ENCODE measurements at regions not wholly inside any gene's neighbourhood (a gene's known extent, or its start where the extent isn't known, plus 50 kb on each side); places are given as distances from the start of the nearest gene placed in this dataset.
"Not testable (repeated sequence)": the region's sequence is repeated elsewhere in the genome, so short reads cannot be mapped to it uniquely, and the experiment has no call there.

DNA sequence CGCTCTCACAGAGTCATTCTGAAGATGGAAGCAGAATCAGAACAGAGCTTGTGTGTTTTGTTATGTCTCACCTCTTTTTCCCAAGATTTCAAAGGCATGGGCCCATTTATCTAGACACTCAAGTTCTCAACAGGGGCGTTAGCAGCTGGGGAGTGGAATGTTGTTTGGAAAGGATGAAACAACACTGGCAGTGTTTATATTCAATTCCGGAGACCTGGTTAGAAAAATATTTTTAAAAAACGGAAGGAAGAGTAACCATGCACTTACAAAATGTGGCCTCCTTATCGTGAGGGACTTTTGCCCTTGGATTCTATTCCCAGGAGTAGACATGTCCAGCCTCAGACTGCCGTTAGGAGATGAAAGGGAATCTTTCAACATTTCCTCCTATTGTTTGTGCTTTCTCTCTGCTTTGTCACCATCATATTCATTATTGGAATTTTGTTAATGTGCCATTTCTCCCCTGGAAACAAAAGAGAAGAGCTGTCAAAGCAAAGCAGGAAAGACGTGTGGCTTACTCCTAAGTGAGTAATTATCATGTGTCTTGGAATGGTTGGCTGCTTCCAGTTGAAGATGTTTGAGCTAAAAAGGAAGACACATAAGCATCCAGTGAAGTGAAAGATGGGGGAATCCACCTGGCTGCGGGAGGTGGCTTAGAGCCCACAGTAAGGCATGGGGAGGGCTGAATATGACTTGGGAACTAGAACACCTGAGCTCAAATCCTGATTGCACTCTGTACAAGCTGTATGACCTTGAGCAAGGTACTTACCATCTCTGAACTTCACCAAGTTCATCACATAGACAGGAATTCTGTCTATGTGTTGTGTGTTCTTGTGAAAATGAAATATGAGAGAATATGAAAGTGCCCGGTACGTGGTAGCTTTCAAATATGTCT lies 71.7 kb upstream of the JUN start:
- Mint-ChIP-seq H3K4me3 (no peak overlapping the region), H3K36me3 (ENCODE audit: low read depth) (no peaks in the 10 kb centered on the region), H3K27me3 (peaks cover 2% of the 10 kb centered on the region), H3K27ac (no peak overlapping the region), H3K9me3 (no peaks in the 10 kb centered on the region), H3K4me1 (ENCODE audit: low read depth) (peaks cover 36% of the 10 kb centered on the region)
- intact Hi-C loops (cut with micrococcal nuclease), result no loop called here

DNA sequence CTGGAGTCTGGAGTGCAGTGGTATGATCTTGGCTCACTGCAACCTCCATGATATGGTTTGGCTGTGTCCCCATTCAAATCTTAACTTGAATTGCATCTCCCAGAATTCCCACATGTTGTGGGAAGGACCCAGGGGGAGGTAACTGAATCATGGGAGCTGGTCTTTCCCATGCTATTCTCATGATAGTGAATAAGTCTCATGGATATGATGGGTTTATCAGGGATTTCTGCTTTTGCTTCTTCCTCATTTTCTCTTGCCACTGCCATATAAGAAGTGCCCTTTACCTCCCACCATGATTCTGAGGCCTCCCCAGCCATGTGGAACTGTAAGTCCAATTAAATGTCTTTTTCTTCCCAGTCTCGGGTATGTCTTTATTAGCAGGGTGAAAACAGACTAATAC lies 72.4 kb upstream of the JUN start:
- H3K27ac Mint-ChIP-seq; H3K9me3 Mint-ChIP-seq; H3K36me3 Mint-ChIP-seq (ENCODE audit: low read depth); H3K27me3 Mint-ChIP-seq; intact Hi-C loops (cut with micrococcal nuclease); H3K4me3 Mint-ChIP-seq: not testable (repeated sequence)
- H3K4me1 Mint-ChIP-seq (ENCODE audit: low read depth), result peaks cover 44% of the 10 kb centered on the region

DNA sequence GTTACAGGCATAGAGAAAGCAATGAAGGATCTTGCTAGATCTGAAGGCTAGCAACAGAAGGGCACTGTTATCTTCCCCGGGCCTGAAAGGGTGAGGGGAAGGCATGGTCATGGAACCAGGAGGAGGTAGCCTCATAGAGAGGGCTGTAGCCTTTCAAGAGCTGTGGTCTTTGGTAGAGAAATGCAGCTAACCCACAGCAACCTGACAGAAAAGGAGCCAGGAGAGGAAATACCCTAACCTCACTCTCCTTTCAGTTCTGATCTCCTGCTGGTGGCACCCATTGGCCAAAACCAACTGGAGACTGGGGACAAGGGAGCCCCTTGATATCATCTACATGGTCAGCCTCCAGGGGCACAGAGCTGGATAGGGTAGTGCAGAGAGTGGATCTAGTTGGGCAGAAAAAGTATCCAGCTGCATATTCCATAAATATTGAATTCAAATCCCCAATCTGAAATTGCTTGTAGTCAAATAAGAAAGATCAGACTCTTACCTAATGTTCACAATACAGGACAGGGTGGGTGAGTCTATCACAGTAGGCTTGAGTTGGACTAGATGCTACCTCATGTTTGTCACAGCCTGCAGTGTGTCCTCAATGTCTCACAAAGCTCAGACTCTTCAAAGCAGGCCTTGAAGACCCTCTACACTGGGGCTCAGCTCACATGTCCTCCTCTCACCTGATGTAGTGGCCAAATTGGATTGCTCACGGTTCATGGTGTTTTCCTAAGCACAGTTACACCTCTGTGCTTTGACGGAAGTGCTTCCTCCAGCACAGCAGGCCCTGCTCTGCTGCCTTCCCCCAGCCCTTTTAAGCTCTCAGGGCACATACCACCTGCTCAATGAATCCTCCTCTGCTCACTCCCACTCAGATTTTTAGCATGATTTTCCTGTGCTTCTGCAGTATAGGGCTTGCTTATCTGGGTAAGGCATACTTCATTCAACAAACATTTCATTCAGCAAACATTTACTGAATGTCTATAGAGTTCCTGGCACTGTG lies 74.1 kb upstream of the JUN start:
- Mint-ChIP-seq H3K36me3 (ENCODE audit: low read depth) (no peaks in the 10 kb centered on the region), H3K9me3 (no peaks in the 10 kb centered on the region), H3K4me1 (ENCODE audit: low read depth) (peaks cover 47% of the 10 kb centered on the region), H3K27me3 (no peaks in the 10 kb centered on the region), H3K4me3 (no peak overlapping the region), H3K27ac (no peak overlapping the region)
- intact Hi-C loops (cut with micrococcal nuclease), result no loop called here

DNA sequence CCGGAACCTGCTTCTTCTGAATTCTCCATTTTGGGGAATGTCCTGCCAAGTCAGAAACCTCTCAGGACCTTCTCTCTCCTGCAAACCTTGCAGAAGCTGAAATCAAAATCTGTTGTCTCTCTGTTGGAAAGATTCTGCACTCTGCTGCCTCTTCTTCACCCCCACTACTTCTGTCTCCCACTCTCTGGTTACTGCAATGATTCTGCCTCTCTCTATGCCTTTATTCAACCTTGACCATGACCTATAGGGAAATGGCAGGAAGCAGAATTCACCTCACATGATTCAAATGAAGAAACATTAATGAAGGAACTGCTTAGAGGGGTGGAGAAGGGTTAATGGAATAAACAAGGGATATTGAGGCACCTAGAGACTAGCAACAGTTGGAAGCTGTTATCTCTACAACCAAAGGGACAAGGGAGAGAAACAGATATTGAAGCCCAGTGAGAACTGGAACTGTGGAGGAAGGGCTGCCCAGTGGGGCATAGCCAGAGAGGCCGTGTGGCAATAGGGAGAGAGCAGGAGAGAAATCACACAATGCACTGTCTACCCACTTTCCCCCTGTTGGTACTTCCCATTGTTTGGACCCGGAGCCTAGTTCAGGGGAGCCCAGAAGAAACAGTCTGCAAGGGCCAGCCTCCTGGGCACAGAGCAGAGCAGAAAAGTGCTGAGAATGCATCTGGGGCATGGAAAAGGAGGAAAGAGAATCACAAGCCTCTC lies 76.1 kb upstream of the JUN start:
- no peaks in the 10 kb centered on the region for H3K36me3 Mint-ChIP-seq (ENCODE audit: low read depth)
- H3K4me1 Mint-ChIP-seq (ENCODE audit: low read depth), result peaks cover 40% of the 10 kb centered on the region
- peak overlapping the region; percentile 29 for H3K27ac Mint-ChIP-seq
- H3K9me3 Mint-ChIP-seq, result no peaks in the 10 kb centered on the region
- no peaks in the 10 kb centered on the region for H3K27me3 Mint-ChIP-seq
- intact Hi-C loops (cut with micrococcal nuclease), result no loop called here
- no peak overlapping the region for H3K4me3 Mint-ChIP-seq

DNA sequence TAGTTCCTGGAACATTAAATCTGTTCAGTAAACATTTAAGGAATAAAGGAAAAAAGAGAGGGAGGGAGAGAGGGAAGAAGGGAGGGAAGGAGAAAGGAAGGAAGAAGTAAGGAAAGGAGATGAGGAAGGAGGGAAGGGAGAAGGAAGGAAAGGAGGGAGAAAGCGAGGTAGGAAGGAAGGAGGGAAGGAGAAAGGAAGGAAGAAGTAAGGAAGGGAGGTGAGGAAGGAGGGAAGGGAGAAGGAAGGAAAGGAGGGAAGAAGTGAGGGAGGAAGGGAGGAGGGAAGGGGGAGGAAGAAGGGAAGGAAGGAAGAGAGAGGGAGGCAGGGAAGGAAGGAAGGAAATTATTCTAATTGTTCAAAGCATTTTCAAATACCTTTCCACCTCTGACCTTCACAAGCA lies 77.2 kb upstream of the JUN start:
- H3K4me1 Mint-ChIP-seq (ENCODE audit: low read depth), result peaks cover 36% of the 10 kb centered on the region
- H3K4me3 Mint-ChIP-seq, result no peak overlapping the region
- H3K36me3 Mint-ChIP-seq (ENCODE audit: low read depth), result no peaks in the 10 kb centered on the region
- intact Hi-C loops (cut with micrococcal nuclease), result no loop called here
- no peaks in the 10 kb centered on the region for H3K27me3 Mint-ChIP-seq
- no peaks in the 10 kb centered on the region for H3K9me3 Mint-ChIP-seq
- peak overlapping the region; percentile 30 for H3K27ac Mint-ChIP-seq

DNA sequence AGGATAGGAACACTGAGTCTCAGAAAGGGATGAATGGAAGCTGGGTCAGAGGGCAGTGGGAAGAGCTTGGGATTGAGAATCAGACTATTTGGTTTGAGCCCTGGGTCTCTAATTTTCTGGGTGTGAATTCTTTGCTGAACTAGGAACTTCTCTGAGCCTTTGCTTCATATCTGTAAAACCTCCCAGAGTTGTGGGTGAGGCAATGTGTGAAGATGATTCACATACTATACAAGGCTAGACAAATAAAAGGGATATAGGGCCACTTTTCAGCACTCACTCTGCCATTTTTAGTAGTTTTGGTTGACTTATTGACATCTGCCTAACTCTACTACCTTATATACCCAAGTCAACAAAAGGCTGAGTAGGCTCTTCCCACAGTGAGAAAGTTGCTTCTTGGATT lies 77.7 kb upstream of the JUN start:
- no peaks in the 10 kb centered on the region for H3K27me3 Mint-ChIP-seq
- H3K4me3 Mint-ChIP-seq, result no peak overlapping the region

DNA sequence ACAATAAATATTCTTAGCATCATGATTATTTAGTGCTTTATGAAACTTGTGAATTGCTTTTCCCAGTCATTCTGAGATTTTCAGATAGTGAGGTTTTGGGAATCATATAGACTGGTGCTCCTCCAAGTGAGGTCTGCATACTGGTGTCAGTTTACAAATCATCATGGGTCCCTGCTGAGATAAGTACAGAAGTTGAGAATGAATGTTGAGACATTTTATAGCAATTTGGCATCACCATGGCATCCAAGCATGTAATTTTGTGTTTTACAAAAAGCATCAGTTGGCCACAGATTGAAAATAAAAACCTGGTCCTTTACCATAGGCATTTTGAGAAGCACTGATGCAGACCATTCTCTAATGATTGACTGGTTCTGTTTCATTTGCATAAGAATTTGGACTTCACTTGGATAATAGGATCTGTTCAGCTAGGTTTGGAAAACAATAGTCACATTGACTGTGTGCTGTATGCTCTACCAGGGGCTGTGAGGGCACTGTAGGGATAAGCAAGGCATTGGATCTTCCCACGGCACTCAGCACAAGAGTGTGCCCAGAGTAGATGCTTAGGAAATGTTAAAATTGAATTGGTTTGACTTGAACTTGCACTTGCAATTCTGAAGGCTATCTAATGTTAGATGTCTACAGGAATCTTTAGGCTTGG lies 79.0 kb upstream of the JUN start:
- H3K27me3 Mint-ChIP-seq, result no peaks in the 10 kb centered on the region
- no peaks in the 10 kb centered on the region for H3K9me3 Mint-ChIP-seq
- intact Hi-C loops (cut with micrococcal nuclease), result no loop called here

More for the DNA sequence above, 77.7 kb upstream of the JUN start:
- Mint-ChIP-seq H3K36me3 (ENCODE audit: low read depth) (no peaks in the 10 kb centered on the region), H3K27ac (peak overlapping the region; percentile 30), H3K9me3 (no peaks in the 10 kb centered on the region), H3K4me1 (ENCODE audit: low read depth) (peaks cover 32% of the 10 kb centered on the region)
- intact Hi-C loops (cut with micrococcal nuclease), result no loop called here

DNA sequence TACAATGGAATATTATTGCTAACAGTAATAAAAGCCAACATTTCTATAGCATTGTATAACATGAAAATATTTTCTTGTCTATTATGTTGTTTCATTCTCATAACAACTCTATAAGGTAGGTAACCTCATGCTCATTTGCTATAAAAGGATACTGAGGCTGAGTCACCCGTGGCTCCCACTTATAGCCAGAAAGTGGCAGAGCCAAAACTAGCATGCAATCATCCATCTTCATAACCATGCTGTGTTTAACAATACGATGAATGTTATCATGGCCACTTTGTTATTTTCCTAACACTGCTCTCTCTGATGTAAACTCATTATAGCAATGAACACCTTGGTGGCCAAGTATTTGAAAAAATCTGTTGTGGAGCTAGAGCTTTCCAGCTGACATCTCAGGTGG lies 80.8 kb upstream of the JUN start:
- no peak overlapping the region for H3K4me3 Mint-ChIP-seq
- H3K9me3 Mint-ChIP-seq, result no peaks in the 10 kb centered on the region
- intact Hi-C loops (cut with micrococcal nuclease), result no loop called here
- H3K27ac Mint-ChIP-seq, result no peak overlapping the region
- H3K36me3 Mint-ChIP-seq (ENCODE audit: low read depth), result no peaks in the 10 kb centered on the region
- H3K4me1 Mint-ChIP-seq (ENCODE audit: low read depth), result peaks cover 20% of the 10 kb centered on the region
- no peaks in the 10 kb centered on the region for H3K27me3 Mint-ChIP-seq

More for the DNA sequence above, 79.0 kb upstream of the JUN start:
- Mint-ChIP-seq H3K36me3 (ENCODE audit: low read depth) (no peaks in the 10 kb centered on the region), H3K4me1 (ENCODE audit: low read depth) (peaks cover 30% of the 10 kb centered on the region), H3K4me3 (no peak overlapping the region), H3K27ac (no peak overlapping the region)

DNA sequence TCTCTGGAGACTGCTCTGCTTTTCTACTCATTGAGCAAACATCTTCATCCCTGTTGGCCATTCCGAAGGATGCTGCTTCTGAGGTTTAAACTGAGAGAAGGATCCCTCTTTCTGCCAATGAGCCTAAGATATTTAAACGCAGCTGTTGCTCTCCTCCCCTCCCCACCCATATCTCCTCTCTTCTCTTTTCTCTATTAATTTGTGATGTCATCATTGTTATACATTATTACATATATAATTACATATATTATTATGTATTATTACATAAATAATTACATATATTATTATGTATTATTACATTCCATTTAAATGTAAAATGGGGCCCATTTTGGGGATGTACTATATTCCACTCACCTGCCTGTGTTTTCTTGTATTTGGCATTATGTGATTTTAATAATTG lies 82.7 kb upstream of the JUN start:
- no peaks in the 10 kb centered on the region for H3K36me3 Mint-ChIP-seq (ENCODE audit: low read depth)
- intact Hi-C loops (cut with micrococcal nuclease), result no loop called here
- H3K27me3 Mint-ChIP-seq, result no peaks in the 10 kb centered on the region
- H3K27ac Mint-ChIP-seq, result no peak overlapping the region
- peaks cover 3% of the 10 kb centered on the region for H3K4me1 Mint-ChIP-seq (ENCODE audit: low read depth)
- H3K4me3 Mint-ChIP-seq, result no peak overlapping the region
- H3K9me3 Mint-ChIP-seq, result no peaks in the 10 kb centered on the region

DNA sequence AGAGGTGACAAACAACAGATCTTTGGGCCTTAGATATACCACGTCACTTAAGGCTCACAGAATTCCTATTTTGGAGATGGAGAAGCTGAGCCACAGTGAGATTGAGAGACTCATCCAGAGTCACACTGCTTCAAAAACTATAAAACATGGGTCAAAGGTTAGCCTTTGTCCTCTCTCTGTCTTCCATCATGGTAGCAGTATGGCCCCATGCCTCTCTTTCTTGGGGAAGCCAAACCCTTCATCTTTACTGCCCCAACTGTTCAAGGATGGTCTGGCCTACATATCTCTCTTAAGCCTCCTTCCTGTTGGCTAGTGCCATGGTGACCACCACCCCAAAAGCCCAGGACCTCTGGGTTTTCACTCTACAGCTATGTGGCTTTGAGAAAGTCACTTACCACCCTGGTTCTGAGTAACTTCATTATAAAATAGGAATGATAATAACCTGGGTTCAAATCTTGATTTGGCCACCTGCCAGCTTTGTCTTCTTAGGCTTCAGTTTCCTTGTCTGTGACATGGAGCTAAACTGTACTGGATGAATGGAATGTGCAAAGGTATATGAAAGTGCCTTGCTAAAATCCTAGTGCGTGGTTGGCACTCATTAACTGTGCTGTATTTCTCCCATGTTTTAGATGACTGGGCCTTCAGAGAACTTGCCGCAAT lies 85.9 kb upstream of the JUN start:
- no peak overlapping the region for H3K27ac Mint-ChIP-seq
- H3K4me1 Mint-ChIP-seq (ENCODE audit: low read depth), result peaks cover 21% of the 10 kb centered on the region
- H3K4me3 Mint-ChIP-seq, result no peak overlapping the region
- intact Hi-C loops (cut with micrococcal nuclease), result no loop called here
- no peaks in the 10 kb centered on the region for H3K9me3 Mint-ChIP-seq
- no peaks in the 10 kb centered on the region for H3K27me3 Mint-ChIP-seq
- H3K36me3 Mint-ChIP-seq (ENCODE audit: low read depth), result no peaks in the 10 kb centered on the region

DNA sequence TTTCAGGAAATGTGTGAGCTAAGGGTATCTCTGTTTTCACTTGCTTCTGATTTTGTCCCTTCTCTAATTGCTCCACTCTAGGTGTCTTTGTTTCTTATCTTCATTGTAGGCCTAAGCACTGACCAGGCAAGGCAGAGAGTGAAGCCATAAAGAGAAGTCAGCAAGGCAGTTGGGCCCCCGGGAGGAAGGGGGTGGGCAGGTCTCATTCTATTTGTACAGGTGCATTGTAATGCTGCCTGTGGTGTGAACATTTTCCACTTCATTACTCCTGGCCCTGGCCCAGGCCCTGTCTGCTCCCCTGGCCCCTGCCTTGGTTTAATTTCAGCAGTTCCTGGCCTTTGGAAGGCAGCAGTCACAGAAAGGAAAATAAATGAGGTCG lies 86.4 kb upstream of the JUN start:
- no peaks in the 10 kb centered on the region for H3K27me3 Mint-ChIP-seq
- H3K36me3 Mint-ChIP-seq (ENCODE audit: low read depth), result no peaks in the 10 kb centered on the region
- intact Hi-C loops (cut with micrococcal nuclease), result no loop called here
- no peak overlapping the region for H3K27ac Mint-ChIP-seq
- H3K4me1 Mint-ChIP-seq (ENCODE audit: low read depth), result peaks cover 21% of the 10 kb centered on the region
- no peaks in the 10 kb centered on the region for H3K9me3 Mint-ChIP-seq
- H3K4me3 Mint-ChIP-seq, result no peak overlapping the region

DNA sequence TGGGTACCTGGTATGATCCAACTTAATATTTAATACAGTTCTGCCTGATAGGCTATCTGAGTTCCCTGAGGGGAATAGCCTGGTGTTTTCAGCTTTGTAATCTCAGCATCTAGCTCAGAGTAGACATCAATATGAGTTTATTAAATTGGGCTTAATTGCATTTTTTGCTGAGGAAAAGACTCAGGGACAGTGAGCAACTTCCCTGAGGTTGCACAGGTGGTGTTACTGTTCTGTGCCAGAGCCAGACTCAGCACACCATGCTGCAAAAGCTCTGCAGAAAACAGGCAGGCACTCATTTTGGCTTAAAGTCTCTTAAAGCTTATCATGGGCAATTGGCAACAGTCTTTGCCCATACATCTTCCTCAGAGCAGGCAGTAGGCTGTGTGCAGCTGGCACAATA lies 90.5 kb upstream of the JUN start:
- H3K36me3 Mint-ChIP-seq (ENCODE audit: low read depth), result no peaks in the 10 kb centered on the region
- no peaks in the 10 kb centered on the region for H3K27me3 Mint-ChIP-seq
- intact Hi-C loops (cut with micrococcal nuclease), result no loop called here
- no peaks in the 10 kb centered on the region for H3K9me3 Mint-ChIP-seq
- no peak overlapping the region for H3K27ac Mint-ChIP-seq
- no peak overlapping the region for H3K4me3 Mint-ChIP-seq
- peaks cover 32% of the 10 kb centered on the region for H3K4me1 Mint-ChIP-seq (ENCODE audit: low read depth)

Measured in dendritic cell treated with granulocyte-macrophage colony-stimulating factor and Interleukin-4, amounts not matched to agents 40 ng/mL and 50 ng/mL, for 4 days (primary cell).